OCI-LY1 (cell line): ENCODE measurements at regions not wholly inside any gene's neighbourhood (a gene's known extent, or its start where the extent isn't known, plus 50 kb on each side); places are given as distances from the start of the nearest gene placed in this dataset.

ENCODE experiments used
- H2AFZ ChIP-seq: fragments of 200-600 bp; sonication (generic), shearing (Covaris generic); 2 replicates; pipeline ENCODE4 v1.6.0; 2014; ENCODE audit warnings: antibody characterized with exemption, mild to moderate bottlenecking, low read length
- H3F3A ChIP-seq: fragments of 200-600 bp; sonication (generic), shearing (Covaris generic); 2 replicates; pipeline ENCODE4 v1.6.0; 2014; ENCODE audit warnings: mild to moderate bottlenecking, antibody characterized with exemption, low read length, moderate library complexity; ENCODE audit not compliant: insufficient read depth
- H3K27ac ChIP-seq: fragments of 200-600 bp; sonication (generic); 2 replicates; pipeline ENCODE4 v1.5.1; 2014; ENCODE audit warnings: low read length, mixed run types, mild to moderate bottlenecking, low read depth; ENCODE audit not compliant: poor library complexity, severe bottlenecking
- H3K27me3 ChIP-seq: fragments of 200-600 bp; sonication (generic); 2 replicates; pipeline ENCODE4 v1.6.0; 2014; ENCODE audit warnings: antibody characterized with exemption, mild to moderate bottlenecking, low read length, moderate library complexity; ENCODE audit not compliant: insufficient read depth
- H3K36me3 ChIP-seq: fragments of 200-600 bp; sonication (generic); 2 replicates; pipeline ENCODE4 v1.6.1; 2014; ENCODE audit warnings: mild to moderate bottlenecking, antibody characterized with exemption, low read length, moderate library complexity, mixed read lengths; ENCODE audit not compliant: insufficient read depth
- H3K4me1 ChIP-seq: fragments of 200-600 bp; sonication (generic); 2 replicates; pipeline ENCODE4 v1.5.1; 2014; ENCODE audit warnings: mild to moderate bottlenecking, low read length, moderate library complexity; ENCODE audit not compliant: insufficient read depth, severe bottlenecking
- H3K4me2 ChIP-seq: fragments of 200-600 bp; sonication (generic), shearing (Covaris generic); 2 replicates; pipeline ENCODE4 v1.6.1; 2014; ENCODE audit warnings: low read length
- H3K4me3 ChIP-seq: fragments of 200-600 bp; sonication (generic); 2 replicates; pipeline ENCODE4 v1.5.1; 2014; ENCODE audit warnings: low read length, low read depth, mild to moderate bottlenecking, mixed read lengths; ENCODE audit not compliant: poor library complexity, severe bottlenecking
- H3K79me2 ChIP-seq: fragments of 200-600 bp; shearing (Covaris generic); 2 replicates; pipeline ENCODE4 v1.6.1; 2016; ENCODE audit warnings: mixed run types, low read length, mixed read lengths; ENCODE audit not compliant: insufficient read depth
- H3K9ac ChIP-seq: fragments of 200-600 bp; sonication (generic), shearing (Covaris generic); 2 replicates; pipeline ENCODE4 v1.6.1; 2014; ENCODE audit warnings: mild to moderate bottlenecking, low read length, mixed read lengths
- H3K9me2 ChIP-seq: fragments of 200-600 bp; sonication (generic), shearing (Covaris generic); 2 replicates; pipeline ENCODE4 v1.6.1; 2014; ENCODE audit warnings: low read depth, mild to moderate bottlenecking, low read length, mixed read lengths
- H3K9me3 ChIP-seq: fragments of 200-600 bp; shearing (Covaris generic); 2 replicates; pipeline ENCODE4 v1.6.1; 2014; ENCODE audit warnings: low read length, mixed read lengths
- H4K20me1 ChIP-seq: fragments of 200-600 bp; sonication (generic), shearing (Covaris generic); 2 replicates; pipeline ENCODE4 v1.6.0; 2016; ENCODE audit warnings: mild to moderate bottlenecking, low read length; ENCODE audit not compliant: insufficient read depth
- EZH2 ChIP-seq: fragments of 200-600 bp; sonication (generic), shearing (Covaris generic); IDR thresholded peaks from 2 replicates; pipeline ENCODE4 v1.8.0; 2017; ENCODE audit warnings: borderline replicate concordance, mixed run types, mild to moderate bottlenecking, antibody characterized with exemption, low read length, moderate library complexity, mixed read lengths
- TF ChIP-seq, protein P1 (sequence below): fragments of 200-600 bp; sonication (generic), shearing (Covaris generic); IDR thresholded peaks from 2 replicates; pipeline ENCODE4 v1.5.1; 2017; ENCODE audit warnings: mild to moderate bottlenecking, antibody characterized with exemption, low read length, moderate library complexity, mixed read lengths

DNA sequence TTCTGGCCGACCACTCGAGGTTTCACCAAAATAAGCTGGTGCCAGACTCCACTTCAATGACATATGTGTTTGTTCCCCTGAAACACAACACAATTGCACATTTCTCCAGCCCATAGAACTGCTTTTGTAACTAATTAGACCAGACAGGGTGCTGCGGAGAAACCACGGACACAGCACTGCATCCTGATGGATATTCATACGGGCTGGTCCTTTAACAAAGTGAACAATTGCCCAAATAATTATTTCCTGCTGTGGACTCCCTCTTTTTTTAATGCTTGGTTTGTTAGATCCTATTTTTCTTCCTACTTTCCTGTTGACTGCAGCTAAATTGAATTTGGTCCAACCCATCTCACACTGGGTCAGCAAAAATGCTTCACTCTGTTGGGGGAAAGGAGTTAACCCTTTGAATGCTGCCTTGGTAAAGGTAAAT is 198.6 kb upstream of the BMPER start:
- H3K4me2 ChIP-seq, result no peak overlapping the region

DNA sequence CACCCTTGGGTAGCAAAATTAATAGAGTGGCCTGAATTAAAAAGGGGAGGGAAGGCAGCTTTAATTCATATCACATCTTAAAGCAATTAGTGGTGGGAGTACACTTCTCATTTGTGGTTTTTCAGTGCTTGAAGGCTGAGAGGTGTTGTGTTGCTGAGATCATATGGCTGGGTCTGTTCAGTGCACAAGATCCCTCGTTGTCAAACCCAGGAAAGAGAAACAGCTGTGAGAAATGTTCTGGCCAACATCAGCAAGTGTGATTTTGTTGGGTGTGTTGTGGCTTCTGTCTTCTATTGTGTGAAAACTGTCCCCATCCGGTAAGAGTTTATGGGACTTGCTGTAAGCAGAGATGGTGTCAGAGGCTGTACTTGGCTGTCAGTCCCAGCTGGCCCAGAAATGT is 197.9 kb upstream of the BMPER start:
- TF ChIP-seq, protein P1, sequence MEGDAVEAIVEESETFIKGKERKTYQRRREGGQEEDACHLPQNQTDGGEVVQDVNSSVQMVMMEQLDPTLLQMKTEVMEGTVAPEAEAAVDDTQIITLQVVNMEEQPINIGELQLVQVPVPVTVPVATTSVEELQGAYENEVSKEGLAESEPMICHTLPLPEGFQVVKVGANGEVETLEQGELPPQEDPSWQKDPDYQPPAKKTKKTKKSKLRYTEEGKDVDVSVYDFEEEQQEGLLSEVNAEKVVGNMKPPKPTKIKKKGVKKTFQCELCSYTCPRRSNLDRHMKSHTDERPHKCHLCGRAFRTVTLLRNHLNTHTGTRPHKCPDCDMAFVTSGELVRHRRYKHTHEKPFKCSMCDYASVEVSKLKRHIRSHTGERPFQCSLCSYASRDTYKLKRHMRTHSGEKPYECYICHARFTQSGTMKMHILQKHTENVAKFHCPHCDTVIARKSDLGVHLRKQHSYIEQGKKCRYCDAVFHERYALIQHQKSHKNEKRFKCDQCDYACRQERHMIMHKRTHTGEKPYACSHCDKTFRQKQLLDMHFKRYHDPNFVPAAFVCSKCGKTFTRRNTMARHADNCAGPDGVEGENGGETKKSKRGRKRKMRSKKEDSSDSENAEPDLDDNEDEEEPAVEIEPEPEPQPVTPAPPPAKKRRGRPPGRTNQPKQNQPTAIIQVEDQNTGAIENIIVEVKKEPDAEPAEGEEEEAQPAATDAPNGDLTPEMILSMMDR, result no peak
- no peak for TF ChIP-seq EZH2
- Histone ChIP-seq H3K9ac (no peak overlapping the region), H4K20me1 (no peaks in the 10 kb centered on the region), H3K27me3 (no peaks in the 10 kb centered on the region), H3K9me2 (no peaks in the 10 kb centered on the region), H3K4me3 (no peak overlapping the region), H2AFZ (no peak overlapping the region), H3K27ac (no peak overlapping the region), H3K79me2 (no peaks in the 10 kb centered on the region), H3K36me3 (no peaks in the 10 kb centered on the region), H3K9me3 (no peaks in the 10 kb centered on the region), H3K4me1 (no peaks in the 10 kb centered on the region), H3K4me2 (no peak overlapping the region), H3F3A (no peaks in the 10 kb centered on the region)

More for the DNA sequence above, 198.6 kb upstream of the BMPER start:
- Histone ChIP-seq H3F3A (no peaks in the 10 kb centered on the region), H4K20me1 (no peaks in the 10 kb centered on the region), H3K27ac (no peak overlapping the region), H3K4me3 (no peak overlapping the region), H3K9me3 (no peaks in the 10 kb centered on the region; the same call in 1 of the 2 replicates), H3K4me1 (no peaks in the 10 kb centered on the region), H3K79me2 (no peaks in the 10 kb centered on the region), H2AFZ (no peak overlapping the region), H3K27me3 (no peaks in the 10 kb centered on the region), H3K9me2 (no peaks in the 10 kb centered on the region), H3K9ac (no peak overlapping the region), H3K36me3 (no peaks in the 10 kb centered on the region)
- TF ChIP-seq, protein P1, result no peak
- no peak for TF ChIP-seq EZH2

DNA sequence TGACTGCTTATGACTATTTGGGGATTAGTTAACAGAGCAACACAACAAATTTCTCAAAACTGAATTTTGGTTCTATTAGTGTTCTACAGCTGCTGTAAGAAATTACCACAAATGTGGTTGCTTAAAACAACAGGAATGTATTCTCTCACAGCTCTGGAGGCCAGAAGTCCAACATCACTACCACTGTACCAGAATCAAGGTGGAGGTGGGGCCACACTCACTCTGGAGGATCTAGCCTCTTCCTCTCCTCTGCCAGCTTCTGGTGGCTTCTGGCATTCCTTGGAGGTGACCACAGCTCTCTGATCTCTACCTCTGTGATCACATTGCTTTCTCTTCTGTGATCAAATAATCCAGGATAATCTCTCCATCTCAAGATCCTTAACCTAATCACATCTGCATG is 194.7 kb upstream of the BMPER start:
- no peaks in the 10 kb centered on the region for H3K4me1 ChIP-seq

More for the DNA sequence above, 194.7 kb upstream of the BMPER start:
- Histone ChIP-seq H3K27ac (no peak overlapping the region), H3F3A (no peaks in the 10 kb centered on the region), H3K27me3 (no peaks in the 10 kb centered on the region), H3K4me3 (no peak overlapping the region), H4K20me1 (no peaks in the 10 kb centered on the region), H3K9me3 (no peaks in the 10 kb centered on the region), H3K9me2 (no peaks in the 10 kb centered on the region), H3K4me2 (no peak overlapping the region), H3K9ac (no peak overlapping the region), H3K36me3 (no peaks in the 10 kb centered on the region), H2AFZ (no peak overlapping the region), H3K79me2 (no peaks in the 10 kb centered on the region)
- TF ChIP-seq EZH2, result no peak
- TF ChIP-seq, protein P1, result no peak
